AG09309 (cell line): ENCODE measurements at regions not wholly inside any gene's neighbourhood (a gene's known extent, or its start where the extent isn't known, plus 50 kb on each side); places are given as distances from the start of the nearest gene placed in this dataset.

ENCODE experiments used
- DNase-seq: peaks from one replicate; pipeline ENCODE4 v3.0.0-alpha.2; 2010; ENCODE audit warnings: low read depth
- H3K4me3 ChIP-seq: 2 replicates; pipeline ENCODE4 v1.5.1; 2011; ENCODE audit warnings: mild to moderate bottlenecking, low read depth, low read length, moderate library complexity; ENCODE audit not compliant: control insufficient read depth
- TF ChIP-seq, protein P1 (sequence below): IDR thresholded peaks from 2 replicates; pipeline ENCODE4 v1.5.1; 2011; ENCODE audit warnings: mild to moderate bottlenecking, low read depth, low read length, inconsistent platforms; ENCODE audit not compliant: insufficient read depth, control insufficient read depth; ENCODE audit errors: missing control alignments

DNA sequence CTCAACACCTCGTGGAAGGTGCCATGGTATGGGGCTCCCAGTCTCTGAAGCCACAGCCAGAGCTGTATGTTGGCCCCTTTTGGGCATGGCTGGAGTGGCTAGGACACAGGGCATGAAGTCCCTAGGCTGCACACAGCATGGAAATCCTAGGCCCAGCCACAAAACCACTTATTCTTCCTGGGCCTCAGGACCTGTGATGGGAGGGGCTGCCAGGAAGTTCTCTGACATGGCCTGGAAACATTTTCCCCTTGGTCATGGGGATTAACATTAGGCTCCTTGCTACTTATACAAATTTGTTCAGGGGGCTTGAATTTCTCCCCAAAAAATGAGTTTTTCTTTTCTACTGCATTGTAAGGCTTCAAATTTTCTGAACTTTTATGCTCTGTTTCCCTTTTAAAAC lies 2091.2 kb upstream of the ACO1 start:
- no peak for DNase-seq
- TF ChIP-seq, protein P1, sequence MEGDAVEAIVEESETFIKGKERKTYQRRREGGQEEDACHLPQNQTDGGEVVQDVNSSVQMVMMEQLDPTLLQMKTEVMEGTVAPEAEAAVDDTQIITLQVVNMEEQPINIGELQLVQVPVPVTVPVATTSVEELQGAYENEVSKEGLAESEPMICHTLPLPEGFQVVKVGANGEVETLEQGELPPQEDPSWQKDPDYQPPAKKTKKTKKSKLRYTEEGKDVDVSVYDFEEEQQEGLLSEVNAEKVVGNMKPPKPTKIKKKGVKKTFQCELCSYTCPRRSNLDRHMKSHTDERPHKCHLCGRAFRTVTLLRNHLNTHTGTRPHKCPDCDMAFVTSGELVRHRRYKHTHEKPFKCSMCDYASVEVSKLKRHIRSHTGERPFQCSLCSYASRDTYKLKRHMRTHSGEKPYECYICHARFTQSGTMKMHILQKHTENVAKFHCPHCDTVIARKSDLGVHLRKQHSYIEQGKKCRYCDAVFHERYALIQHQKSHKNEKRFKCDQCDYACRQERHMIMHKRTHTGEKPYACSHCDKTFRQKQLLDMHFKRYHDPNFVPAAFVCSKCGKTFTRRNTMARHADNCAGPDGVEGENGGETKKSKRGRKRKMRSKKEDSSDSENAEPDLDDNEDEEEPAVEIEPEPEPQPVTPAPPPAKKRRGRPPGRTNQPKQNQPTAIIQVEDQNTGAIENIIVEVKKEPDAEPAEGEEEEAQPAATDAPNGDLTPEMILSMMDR: no peak

DNA sequence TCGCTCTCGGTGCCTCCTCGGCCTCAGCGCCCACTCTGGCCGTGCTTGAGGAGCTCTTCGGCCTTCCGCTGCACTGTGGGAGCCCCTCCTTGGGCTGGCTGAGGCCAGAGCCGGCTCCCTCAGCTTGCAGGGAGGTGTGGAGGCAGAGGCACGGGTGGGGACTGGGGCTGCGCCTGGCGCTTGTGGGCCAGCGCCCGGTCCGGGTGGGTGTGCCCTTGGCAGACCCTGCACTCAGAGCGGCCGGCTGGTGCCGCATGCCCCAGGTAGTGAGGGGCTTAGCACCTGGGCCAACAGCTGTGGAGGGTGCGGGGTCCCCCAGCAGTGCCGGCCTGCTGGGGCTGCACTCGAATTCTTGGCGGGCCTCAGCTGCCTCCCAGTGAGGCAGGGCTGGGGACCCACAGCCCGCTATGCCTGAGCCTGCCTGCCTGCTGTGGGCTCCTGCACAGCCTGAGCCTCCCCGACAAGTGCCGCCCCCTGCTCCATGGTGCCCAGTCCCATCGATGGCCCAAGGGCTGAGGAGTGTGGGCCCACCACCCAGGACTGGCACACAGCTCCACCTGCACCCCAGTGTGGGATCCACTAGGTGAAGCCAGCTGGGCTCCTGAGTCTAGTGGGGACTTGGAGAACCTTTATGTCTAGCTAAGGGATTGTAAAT lies 2085.2 kb upstream of the ACO1 start:
- H3K4me3 ChIP-seq: no peak overlapping the region
- TF ChIP-seq, protein P1: no peak
- no peak for DNase-seq

More for the DNA sequence above, 2091.2 kb upstream of the ACO1 start:
- H3K4me3 ChIP-seq: no peak overlapping the region

DNA sequence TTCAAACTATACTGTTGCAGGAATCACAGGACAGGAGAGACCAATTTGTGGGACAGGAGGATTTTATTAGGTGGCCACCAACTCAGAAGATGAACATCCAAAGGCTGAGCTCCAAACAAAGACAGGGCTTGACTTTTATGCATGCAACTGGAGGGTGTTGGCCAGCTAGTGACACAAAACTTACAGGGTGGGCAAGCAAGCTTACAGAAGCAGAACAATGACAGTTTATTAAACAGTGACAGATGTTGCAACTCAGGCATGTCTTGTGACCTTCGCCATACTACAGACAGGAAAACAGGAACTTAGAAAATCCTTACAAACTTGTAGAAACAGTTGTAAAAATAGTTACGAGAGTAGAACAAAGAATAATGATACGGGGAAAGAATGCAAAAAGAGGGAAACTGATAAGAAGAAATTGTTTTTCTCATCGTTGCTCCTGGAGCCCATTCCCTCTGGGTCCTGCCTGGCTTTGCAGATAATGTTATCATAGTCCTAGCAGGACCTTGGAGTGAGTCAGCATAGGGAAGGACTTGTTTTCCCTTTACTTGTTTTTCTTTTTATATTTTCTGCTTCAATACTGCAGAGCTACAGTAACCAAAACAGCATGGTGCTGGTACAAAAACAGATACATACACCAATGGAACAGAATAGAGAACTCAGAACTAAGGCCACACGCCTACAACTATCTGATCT lies 2083.0 kb upstream of the ACO1 start:
- DNase-seq: no peak
- TF ChIP-seq, protein P1: peak; percentile 3

DNA sequence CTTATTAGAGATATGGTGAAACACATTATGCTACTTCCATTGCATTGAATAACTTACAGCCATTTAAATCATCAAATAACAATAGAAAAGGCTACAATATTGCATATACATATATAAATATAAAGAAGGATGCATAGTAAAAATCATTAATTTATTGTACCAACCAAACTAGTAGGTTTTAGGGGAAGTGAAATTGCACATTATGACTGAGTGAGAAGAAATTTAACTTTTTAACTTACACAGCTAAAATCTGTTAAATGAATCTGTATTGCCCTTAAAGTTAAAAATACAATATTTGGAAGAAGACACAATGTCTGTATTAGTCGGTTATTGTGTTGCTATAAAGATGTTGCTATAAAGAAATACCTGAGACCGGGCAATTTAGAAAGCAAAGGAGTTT lies 2073.7 kb upstream of the ACO1 start:
- DNase-seq: no peak
- H3K4me3 ChIP-seq: no peak overlapping the region
- TF ChIP-seq, protein P1: no peak

More for the DNA sequence above, 2083.0 kb upstream of the ACO1 start:
- no peak overlapping the region for H3K4me3 ChIP-seq

DNA sequence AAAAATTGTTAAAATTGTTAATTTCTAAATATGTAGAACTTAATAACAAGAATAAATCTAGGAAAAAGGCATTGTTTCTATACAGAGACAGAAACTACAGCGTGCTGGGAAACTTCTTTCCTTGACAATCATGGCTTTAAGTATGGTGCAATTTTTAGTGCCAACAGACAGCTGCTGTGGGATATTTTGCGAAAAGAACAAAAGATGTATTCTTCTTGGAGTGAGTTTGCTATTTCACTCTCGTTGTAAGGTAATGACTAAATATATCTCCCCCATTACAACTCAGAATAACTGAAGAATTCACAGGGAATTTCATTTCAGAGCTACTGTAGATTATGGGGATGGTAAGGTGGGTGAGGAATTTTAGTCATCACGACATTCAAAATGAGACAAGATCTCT lies 2055.0 kb upstream of the ACO1 start:
- TF ChIP-seq, protein P1: no peak
- H3K4me3 ChIP-seq: no peak overlapping the region
- no peak for DNase-seq

DNA sequence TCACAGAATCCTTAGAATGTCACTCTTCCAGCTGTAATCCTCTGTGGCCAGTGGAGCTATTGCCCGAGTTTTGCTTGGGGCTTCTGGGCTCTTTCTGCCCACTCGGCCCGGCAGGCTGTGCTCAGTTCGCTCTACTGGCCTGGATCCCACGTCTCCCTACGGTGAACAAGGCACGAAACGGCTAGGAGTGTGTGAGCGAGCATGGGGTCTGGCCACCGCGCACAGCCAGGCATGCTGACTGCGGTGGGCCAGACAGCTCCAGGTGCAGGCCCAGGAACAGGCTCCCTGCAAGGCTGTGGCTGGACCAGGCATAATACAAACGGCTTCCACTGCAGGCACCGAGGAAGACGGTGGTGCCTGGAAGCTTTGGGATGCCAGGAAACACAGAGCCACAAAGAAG lies 2035.5 kb upstream of the ACO1 start:
- TF ChIP-seq, protein P1: no peak
- no peak for DNase-seq
- H3K4me3 ChIP-seq: no peak overlapping the region
